HUES6 (cell line): ENCODE measurements at regions not wholly inside any gene's neighbourhood (a gene's known extent, or its start where the extent isn't known, plus 50 kb on each side); places are given as distances from the start of the nearest gene placed in this dataset.
"Not testable (repeated sequence)": the region's sequence is repeated elsewhere in the genome, so short reads cannot be mapped to it uniquely, and the experiment has no call there.

Experiments used
- H3K27ac ChIP-seq: 2 replicates; pipeline ENCODE4 v1.7.0; 2013; ENCODE audit warnings: low read depth, mild to moderate bottlenecking, low read length, inconsistent platforms
- H3K27me3 ChIP-seq: 2 replicates; pipeline ENCODE4 v1.6.1; 2013; ENCODE audit warnings: low read length; ENCODE audit not compliant: control insufficient read depth, insufficient read depth
- H3K36me3 ChIP-seq: 2 replicates; pipeline ENCODE4 v1.6.1; 2013; ENCODE audit warnings: low read length; ENCODE audit not compliant: control insufficient read depth, insufficient read depth
- H3K4me1 ChIP-seq: 2 replicates; pipeline ENCODE4 v1.6.1; 2013; ENCODE audit warnings: low read length; ENCODE audit not compliant: control insufficient read depth, insufficient read depth
- H3K4me3 ChIP-seq: 2 replicates; pipeline ENCODE4 v1.5.1; 2013; ENCODE audit warnings: low read depth, low read length
- H3K9ac ChIP-seq: one replicate; pipeline ENCODE4 v1.6.1; 2013; ENCODE audit warnings: mild to moderate bottlenecking, low read length
- H3K9me3 ChIP-seq: 2 replicates; pipeline ENCODE4 v1.6.1; 2013; ENCODE audit warnings: low read depth, low read length; ENCODE audit not compliant: control insufficient read depth, insufficient read depth

DNA sequence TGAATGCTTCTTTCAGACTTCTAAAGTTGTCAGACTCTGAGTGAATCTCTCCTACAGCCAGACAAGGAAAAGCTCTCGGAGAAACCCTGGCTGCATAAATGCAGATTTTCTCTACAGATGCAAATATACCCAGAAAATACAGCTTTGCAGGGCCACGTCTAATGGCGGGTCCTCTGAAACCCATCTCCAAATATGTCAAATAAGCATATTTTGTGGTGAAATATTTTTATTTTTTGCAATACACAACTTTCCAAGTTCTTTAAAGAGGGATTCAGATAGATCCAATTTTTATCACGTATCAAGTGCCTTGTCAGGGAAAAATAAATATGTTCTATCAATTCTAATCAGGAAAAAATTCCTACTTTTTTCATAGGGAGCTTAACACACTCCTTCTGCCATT is 229.4 kb downstream of the SI start:
- Histone ChIP-seq H3K4me3 (no peak overlapping the region), H3K9me3 (no peaks in the 10 kb centered on the region), H3K27me3 (no peaks in the 10 kb centered on the region), H3K9ac (no peak overlapping the region), H3K36me3 (no peaks in the 10 kb centered on the region), H3K27ac (no peak overlapping the region), H3K4me1 (peaks cover 25% of the 10 kb centered on the region)

- Histone ChIP-seq H3K4me3 (no peak overlapping the region), H3K36me3 (no peaks in the 10 kb centered on the region), H3K9ac (no peak overlapping the region), H3K9me3 (no peaks in the 10 kb centered on the region), H3K27ac (no peak overlapping the region), H3K27me3 (no peaks in the 10 kb centered on the region), H3K4me1 (peaks cover 12% of the 10 kb centered on the region; the same call in 1 of the 2 replicates)
These were observed 232.6 kb downstream of the SI start for GRCh38 chr3:164845739-164846138.

DNA sequence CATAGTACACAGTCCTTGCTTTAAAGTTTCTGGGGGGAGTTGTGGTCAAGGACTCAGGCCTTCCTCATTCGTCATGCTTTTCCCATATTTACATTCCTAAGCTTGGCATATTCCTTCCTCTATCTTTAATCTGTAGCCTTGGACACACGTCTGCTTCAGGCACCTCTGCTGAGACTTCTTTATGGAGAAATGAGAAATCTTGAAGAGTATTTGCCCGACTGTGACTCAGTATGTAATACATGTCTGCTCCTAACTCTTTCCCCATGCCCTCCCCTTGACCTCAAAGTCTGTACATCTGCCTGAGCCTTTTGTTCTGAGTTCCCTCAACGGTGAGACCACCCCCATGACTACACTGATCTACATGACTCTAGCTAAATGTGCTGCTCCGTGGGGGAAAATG is 246.1 kb downstream of the SI start:
- Histone ChIP-seq H3K4me1 (no peaks in the 10 kb centered on the region), H3K4me3 (no peak overlapping the region), H3K27ac (no peak overlapping the region), H3K9ac (no peak overlapping the region), H3K36me3 (no peaks in the 10 kb centered on the region), H3K27me3 (no peaks in the 10 kb centered on the region), H3K9me3 (no peaks in the 10 kb centered on the region)

DNA sequence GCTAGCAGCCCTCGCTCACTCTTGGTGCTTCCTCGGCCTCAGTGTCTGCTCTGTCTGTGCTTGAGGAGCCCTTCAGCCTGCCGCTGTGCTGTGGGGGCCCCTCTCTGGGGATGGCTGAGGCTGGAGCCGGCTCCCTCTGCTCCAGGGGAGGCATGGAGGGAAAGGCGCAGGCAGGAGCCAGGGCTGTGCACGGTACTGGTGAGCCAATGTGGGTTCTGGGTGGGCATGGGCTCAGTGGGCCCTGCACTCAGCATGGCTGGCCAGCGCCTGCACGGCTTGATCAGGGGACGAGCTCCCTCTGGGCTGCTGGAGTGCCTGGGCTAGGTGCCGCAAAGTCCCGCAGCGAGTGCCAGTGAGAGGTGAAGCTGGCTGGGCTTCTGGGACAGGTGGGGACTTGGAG is 260.0 kb downstream of the SI start:
- no peak overlapping the region for H3K9ac ChIP-seq
- no peaks in the 10 kb centered on the region for H3K36me3 ChIP-seq
- no peaks in the 10 kb centered on the region for H3K27me3 ChIP-seq
- H3K4me1 ChIP-seq: no peaks in the 10 kb centered on the region
- peaks cover 14% of the 10 kb centered on the region for H3K9me3 ChIP-seq
- H3K27ac ChIP-seq: no peak overlapping the region
- no peak overlapping the region for H3K4me3 ChIP-seq

GRCh38 chr3:164814106-164814505 is 264.2 kb downstream of the SI start:
- no peak overlapping the region for H3K9ac ChIP-seq
- no peak overlapping the region for H3K27ac ChIP-seq
- no peaks in the 10 kb centered on the region for H3K36me3 ChIP-seq
- no peaks in the 10 kb centered on the region for H3K4me1 ChIP-seq
- no peak overlapping the region for H3K4me3 ChIP-seq
- H3K27me3 ChIP-seq: no peaks in the 10 kb centered on the region
- H3K9me3 ChIP-seq: peaks cover 14% of the 10 kb centered on the region

DNA sequence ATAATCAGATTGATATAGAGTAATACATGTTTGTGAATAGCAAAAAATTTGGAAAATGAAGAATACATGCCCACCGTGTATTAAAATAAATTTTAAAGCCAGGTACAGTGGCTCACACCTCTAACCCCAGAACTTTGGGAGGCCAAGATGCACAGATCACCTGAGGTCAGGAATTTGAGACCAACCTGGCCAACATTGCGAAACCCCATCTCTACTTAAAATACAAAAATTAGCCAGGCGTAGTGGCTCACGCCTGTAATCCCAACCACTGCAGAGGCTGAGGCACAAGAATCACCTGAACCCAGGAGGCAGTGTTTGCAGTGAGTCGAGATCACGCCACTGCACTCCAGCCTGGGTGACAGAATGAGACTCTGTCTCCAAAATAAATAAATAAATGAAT is 266.3 kb downstream of the SI start:
- Histone ChIP-seq H3K9me3 (no peaks in the 10 kb centered on the region), H3K4me3 (no peak overlapping the region), H3K9ac (no peak overlapping the region), H3K27ac (no peak overlapping the region), H3K4me1 (no peaks in the 10 kb centered on the region), H3K36me3 (no peaks in the 10 kb centered on the region), H3K27me3 (no peaks in the 10 kb centered on the region)

- Histone ChIP-seq H3K27me3 (no peaks in the 10 kb centered on the region), H3K4me1 (no peaks in the 10 kb centered on the region), H3K27ac (no peak overlapping the region), H3K4me3 (no peak overlapping the region), H3K9me3 (0 out of 2 replicates have a peak, but pooled peaks cover 2% of the 10 kb centered on the region), H3K9ac (no peak overlapping the region), H3K36me3 (no peaks in the 10 kb centered on the region)
These were observed 272.1 kb downstream of the SI start for GRCh38 chr3:164806188-164806587.

- no peak overlapping the region for H3K9ac ChIP-seq
- H3K27me3 ChIP-seq: no peaks in the 10 kb centered on the region
- H3K36me3 ChIP-seq: no peaks in the 10 kb centered on the region
These were observed 284.2 kb downstream of the SI start for GRCh38 chr3:164794099-164794498.

GRCh38 chr3:164791263-164791662 is 287.0 kb downstream of the SI start:
- no peaks in the 10 kb centered on the region for H3K36me3 ChIP-seq
- H3K9me3 ChIP-seq: peaks cover 11% of the 10 kb centered on the region
- H3K4me1 ChIP-seq: no peaks in the 10 kb centered on the region
- no peaks in the 10 kb centered on the region for H3K27me3 ChIP-seq
- no peak overlapping the region for H3K9ac ChIP-seq
- no peak overlapping the region for H3K27ac ChIP-seq
- no peak overlapping the region for H3K4me3 ChIP-seq

More at GRCh38 chr3:164794099-164794498, 284.2 kb downstream of the SI start:
- Histone ChIP-seq H3K4me3 (no peak overlapping the region), H3K9me3 (no peaks in the 10 kb centered on the region), H3K27ac (no peak overlapping the region), H3K4me1 (no peaks in the 10 kb centered on the region)

DNA sequence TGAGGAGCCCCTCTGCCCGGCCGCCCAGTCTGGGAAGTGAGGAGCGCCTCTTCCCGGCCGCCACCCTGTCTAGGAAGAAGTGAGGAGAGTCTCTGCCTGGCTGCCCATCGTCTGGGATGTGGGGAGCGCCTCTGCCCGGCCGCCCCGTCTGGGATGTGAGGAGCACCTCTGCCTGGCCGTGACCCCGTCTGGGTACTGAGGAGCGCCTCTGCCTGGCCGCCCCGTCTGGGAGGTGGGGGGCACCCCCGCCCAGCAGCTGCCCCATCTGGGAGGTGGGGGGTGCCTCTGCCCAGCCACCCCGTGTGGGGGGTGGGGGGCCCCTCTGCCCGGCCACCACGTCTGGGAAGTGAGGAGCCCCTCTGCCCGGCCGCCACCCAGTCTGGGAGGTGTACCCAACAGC is 293.9 kb downstream of the SI start:
- H3K27me3 ChIP-seq, H3K36me3 ChIP-seq, H3K9ac ChIP-seq, H3K27ac ChIP-seq, H3K4me1 ChIP-seq, H3K4me3 ChIP-seq: not testable (repeated sequence)
- H3K9me3 ChIP-seq: peaks cover 19% of the 10 kb centered on the region

DNA sequence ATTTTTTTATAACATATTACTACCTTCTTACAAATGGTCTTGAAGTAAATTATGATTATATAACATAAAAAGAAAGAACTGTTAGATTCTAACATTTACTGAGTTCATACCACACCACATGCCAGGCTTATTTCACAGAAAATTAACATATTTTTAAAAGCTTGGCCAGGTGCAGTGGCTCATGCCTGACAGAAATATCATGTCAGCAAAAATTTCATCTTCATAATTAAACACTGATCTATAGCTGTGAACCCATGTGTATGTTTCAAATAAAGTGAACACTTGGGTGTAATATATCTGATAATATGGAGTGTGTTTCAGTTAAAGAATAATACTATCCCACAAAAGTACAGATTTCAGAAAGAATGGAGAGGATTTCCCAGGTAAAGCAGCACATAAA is 296.5 kb downstream of the SI start:
- Histone ChIP-seq H3K4me3 (no peak overlapping the region), H3K27me3 (no peaks in the 10 kb centered on the region), H3K27ac (no peak overlapping the region), H3K9me3 (peaks cover 12% of the 10 kb centered on the region), H3K36me3 (no peaks in the 10 kb centered on the region), H3K9ac (no peak overlapping the region), H3K4me1 (no peaks in the 10 kb centered on the region)

GRCh38 chr3:164779816-164780215 is 298.5 kb downstream of the SI start:
- H3K36me3 ChIP-seq: no peaks in the 10 kb centered on the region

More at GRCh38 chr3:164779816-164780215, 298.5 kb downstream of the SI start:
- Histone ChIP-seq H3K9me3 (peaks cover 9% of the 10 kb centered on the region), H3K4me1 (no peaks in the 10 kb centered on the region), H3K27me3 (no peaks in the 10 kb centered on the region), H3K4me3 (no peak overlapping the region), H3K9ac (no peak overlapping the region), H3K27ac (no peak overlapping the region)
